Thyroid gland (tissue), 4 donors: ENCODE measurements at regions not wholly inside any gene's neighbourhood (a gene's known extent, or its start where the extent isn't known, plus 50 kb on each side); places are given as distances from the start of the nearest gene placed in this dataset.

Source experiments
- POLR2A ChIP-seq, 2 donors: fragments of 450-650 bp; IDR thresholded peaks; one replicate each; pipeline ENCODE4 v1.6.1; 2017; ENCODE audit warnings: antibody characterized with exemption in 2 of 2, mild to moderate bottlenecking in 2 of 2, moderate library complexity in 1 of 2
- TF ChIP-seq, protein P1 (sequence below), 6 experiments: fragments of 200-600 bp in 3 of 6; fragments of 450-650 bp in 3 of 6; sonication (generic) in 3 of 6; IDR thresholded peaks; one replicate each; pipeline ENCODE4 v1.5.1; 2016 to 2019; ENCODE audit warnings: antibody characterized with exemption in 6 of 6, mild to moderate bottlenecking in 2 of 6, inconsistent platforms in 1 of 6, moderate library complexity in 1 of 6

DNA sequence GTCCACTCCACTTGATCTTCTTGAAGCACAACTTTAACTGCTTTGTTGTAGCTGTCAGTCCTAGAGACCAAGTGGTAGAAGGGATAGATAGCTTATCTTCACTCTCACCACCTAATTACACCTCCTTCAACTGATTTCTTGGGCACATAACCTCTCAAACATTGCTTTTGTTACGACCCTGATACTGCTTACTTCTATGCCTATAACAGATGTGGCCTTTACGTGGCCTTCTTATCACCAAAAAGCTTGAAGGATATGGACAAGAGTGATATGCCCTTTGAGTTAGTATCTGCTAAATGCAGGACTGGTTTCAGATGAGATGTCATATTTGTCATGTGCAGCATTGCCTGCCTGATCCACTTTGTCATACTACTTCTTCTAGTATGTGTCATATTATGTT is 847.2 kb downstream of the TDRD15 start:
- TF ChIP-seq, protein P1, sequence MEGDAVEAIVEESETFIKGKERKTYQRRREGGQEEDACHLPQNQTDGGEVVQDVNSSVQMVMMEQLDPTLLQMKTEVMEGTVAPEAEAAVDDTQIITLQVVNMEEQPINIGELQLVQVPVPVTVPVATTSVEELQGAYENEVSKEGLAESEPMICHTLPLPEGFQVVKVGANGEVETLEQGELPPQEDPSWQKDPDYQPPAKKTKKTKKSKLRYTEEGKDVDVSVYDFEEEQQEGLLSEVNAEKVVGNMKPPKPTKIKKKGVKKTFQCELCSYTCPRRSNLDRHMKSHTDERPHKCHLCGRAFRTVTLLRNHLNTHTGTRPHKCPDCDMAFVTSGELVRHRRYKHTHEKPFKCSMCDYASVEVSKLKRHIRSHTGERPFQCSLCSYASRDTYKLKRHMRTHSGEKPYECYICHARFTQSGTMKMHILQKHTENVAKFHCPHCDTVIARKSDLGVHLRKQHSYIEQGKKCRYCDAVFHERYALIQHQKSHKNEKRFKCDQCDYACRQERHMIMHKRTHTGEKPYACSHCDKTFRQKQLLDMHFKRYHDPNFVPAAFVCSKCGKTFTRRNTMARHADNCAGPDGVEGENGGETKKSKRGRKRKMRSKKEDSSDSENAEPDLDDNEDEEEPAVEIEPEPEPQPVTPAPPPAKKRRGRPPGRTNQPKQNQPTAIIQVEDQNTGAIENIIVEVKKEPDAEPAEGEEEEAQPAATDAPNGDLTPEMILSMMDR (IDR thresholded peaks at IDR 0.05): no peak
- TF ChIP-seq POLR2A (IDR thresholded peaks at IDR 0.05): no peak
